ENCODE measurements at regions not wholly inside any gene's neighbourhood (a gene's known extent, or its start where the extent isn't known, plus 50 kb on each side); places are given as distances from the start of the nearest gene placed in this dataset.

DNA sequence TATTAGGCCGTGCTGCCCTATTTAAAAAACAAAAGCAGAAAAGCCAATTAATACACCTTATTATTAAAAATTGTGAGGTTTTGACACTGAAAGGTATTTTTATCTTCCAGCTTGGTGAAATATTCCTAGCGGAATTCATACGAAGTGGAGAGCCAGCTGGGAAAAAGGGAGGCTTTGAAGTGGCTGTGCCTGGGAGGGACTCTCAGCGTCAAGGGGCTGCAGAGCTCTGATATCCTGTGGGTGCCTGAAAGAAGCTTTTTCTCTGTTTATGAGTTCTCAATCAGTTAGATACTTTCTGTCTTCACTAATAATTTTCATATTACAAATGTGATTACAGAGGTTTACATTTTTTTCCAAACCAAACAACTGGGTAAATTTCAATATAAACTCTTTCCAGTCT, 140.2 kb upstream of the MIR17HG start:
- Mint-ChIP-seq H3K4me3 (no peak overlapping the region), H3K27me3 (ENCODE audit: low read depth in 3 of 3) (peaks cover 0 to 3% (median 0%) of the 10 kb centered on the region in 3 donors), H3K27ac (no peak overlapping the region), H3K9me3 (peaks cover 0 to 8% (median under 1%) of the 10 kb centered on the region in 6 donors), H3K36me3 (no peaks in the 10 kb centered on the region), H3K4me1 (peaks cover 0 to 3% of the 10 kb centered on the region in 2 donors)
- DNase-seq: no peak

DNA sequence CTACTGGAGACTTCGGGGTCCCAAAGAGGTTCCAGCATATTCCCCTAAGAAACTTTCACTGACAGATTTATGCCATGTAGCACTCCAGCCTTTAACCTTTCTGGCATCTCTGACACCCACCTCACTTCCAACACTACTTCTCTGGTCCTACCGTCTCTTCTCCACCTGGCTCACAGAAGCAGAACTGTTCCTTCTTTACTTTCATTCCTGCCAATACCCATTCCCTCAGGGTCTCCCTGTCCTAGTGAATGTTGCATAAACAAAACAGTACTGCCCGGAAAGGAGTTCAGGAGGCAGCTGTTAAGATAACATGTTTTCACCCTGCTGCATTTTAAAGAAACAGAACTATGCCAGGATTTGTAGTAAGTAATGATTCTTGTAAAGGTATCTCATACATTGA, 136.0 kb upstream of the MIR17HG start:
- Mint-ChIP-seq H3K4me3 (no peak overlapping the region), H3K27ac (no peak overlapping the region), H3K4me1 (peaks cover 0 to 5% of the 10 kb centered on the region in 2 donors), H3K27me3 (ENCODE audit: low read depth in 3 of 3) (peaks cover 0 to 11% (median 1%) of the 10 kb centered on the region in 3 donors), H3K9me3 (peaks cover 0 to 8% (median 2%) of the 10 kb centered on the region in 6 donors), H3K36me3 (no peaks in the 10 kb centered on the region)
- DNase-seq: no peak

DNA sequence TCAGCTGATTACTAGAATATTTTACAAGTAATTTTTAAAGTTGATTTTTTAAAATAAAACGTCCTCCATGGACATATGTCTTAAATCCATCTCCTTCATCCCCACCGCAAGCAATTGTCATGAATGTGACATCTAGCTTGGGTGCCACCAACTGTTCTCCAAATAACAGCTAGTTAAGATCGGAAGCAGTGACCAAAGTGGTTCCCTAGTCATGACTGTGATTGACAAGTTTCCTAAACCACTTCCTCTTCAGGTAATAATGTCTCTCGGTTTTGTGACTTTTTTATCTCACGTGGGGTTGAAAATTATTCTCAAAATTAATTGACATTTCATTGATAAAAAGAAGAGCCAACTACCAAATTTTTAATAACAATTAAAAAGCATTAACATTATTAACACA, 135.3 kb upstream of the MIR17HG start:
- DNase-seq: no peak
- no peak overlapping the region for H3K4me3 Mint-ChIP-seq
- H3K27me3 Mint-ChIP-seq (ENCODE audit: low read depth in 3 of 3): peaks cover 0 to 11% (median 1%) of the 10 kb centered on the region in 3 donors
- peaks cover 0 to 8% (median 2%) of the 10 kb centered on the region in 6 donors for H3K9me3 Mint-ChIP-seq
- H3K36me3 Mint-ChIP-seq: no peaks in the 10 kb centered on the region
- H3K4me1 Mint-ChIP-seq: peaks cover 0 to 5% of the 10 kb centered on the region in 2 donors
- no peak overlapping the region for H3K27ac Mint-ChIP-seq

DNA sequence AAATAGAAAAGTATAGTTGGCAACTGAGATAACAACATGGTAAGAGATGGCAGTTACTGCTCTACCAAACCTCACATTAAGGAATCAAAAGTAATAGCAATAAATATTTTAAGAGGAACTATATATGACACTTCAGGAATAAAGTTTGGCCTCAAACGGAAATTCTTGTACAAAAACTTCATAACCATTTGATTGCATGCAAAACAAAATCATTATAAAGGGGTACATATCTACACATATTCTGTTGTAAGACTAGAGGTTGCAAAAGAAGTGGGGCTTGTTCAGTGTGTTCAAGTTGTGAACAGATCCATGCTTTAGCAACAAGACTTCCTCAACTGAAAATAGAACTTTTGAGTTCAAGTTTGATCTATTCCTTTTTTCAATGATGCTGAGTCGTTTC, 133.5 kb upstream of the MIR17HG start:
- no peak for DNase-seq
- Mint-ChIP-seq H3K27ac (no peak overlapping the region), H3K9me3 (peaks cover 0 to 8% (median 2%) of the 10 kb centered on the region in 6 donors), H3K27me3 (ENCODE audit: low read depth in 3 of 3) (peaks cover 0 to 11% (median 1%) of the 10 kb centered on the region in 3 donors), H3K4me3 (no peak overlapping the region), H3K4me1 (peaks cover 0 to 5% of the 10 kb centered on the region in 2 donors), H3K36me3 (no peaks in the 10 kb centered on the region)

DNA sequence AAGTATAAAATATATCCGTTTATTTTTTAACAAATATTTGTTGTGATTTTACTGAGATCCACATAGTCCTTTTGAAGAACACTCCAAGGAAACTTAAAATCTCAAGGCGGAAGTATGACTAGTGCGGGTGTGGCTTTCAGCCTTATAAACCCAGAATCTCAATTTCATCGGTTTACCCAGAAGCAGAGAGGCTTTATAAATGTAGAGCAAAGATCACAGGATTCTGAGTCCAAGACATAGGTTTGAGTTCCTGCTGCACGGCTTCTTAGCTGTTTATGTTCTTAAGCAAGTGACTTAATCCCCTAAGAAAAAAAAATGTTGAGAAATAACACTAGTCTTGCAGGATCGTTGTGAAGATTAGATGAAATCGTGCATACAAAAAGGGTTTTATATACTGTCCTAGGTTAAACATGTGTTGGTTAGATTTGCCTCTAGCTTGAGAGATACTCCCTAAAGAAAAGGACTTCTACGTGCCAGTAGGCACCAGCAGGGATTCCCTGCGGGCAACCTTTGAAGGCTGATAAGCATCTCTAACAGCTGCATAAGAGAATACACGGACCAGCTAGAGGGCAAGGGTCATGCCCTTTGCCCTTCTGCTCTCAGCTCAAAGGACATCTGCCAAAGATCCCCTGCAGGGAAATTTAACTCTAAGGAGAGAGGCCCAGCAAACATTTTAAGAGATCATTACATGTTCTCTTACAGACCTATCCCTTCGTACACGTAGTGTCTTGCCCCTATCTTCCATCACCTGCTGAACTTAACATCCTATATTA, 130.4 kb upstream of the MIR17HG start:
- Mint-ChIP-seq H3K4me3 (no peak overlapping the region), H3K36me3 (no peaks in the 10 kb centered on the region), H3K27me3 (ENCODE audit: low read depth in 3 of 3) (peaks cover 0 to 8% (median 1%) of the 10 kb centered on the region in 3 donors), H3K9me3 (peaks cover 0 to 4% (median under 1%) of the 10 kb centered on the region in 6 donors), H3K27ac (no peak overlapping the region), H3K4me1 (peaks cover 0 to 4% of the 10 kb centered on the region in 2 donors)
- DNase-seq: no peak

DNA sequence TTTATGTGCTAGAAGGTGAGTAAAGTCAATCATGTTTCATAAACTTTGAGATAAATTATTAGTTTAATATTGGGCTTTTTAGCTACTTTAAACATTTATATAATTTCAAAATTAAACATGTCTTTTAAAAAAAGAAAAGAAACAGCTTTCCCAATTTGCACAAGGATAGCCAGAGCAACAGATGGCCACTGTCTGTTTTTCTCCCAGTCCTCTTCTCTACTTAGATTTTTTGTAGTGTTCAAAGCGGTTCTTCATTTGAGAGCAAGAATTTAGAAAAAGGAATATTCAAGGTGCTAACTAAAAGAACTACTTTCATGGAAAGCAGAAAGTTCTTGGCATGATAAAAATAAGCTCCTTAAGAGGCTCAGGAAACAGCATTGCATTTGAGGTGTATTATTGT, 128.3 kb upstream of the MIR17HG start:
- H3K9me3 Mint-ChIP-seq: peaks cover 0 to 6% (median under 1%) of the 10 kb centered on the region in 6 donors
- H3K27ac Mint-ChIP-seq: no peak overlapping the region
- peaks cover 0 to 6% (median 5%) of the 10 kb centered on the region in 3 donors for H3K27me3 Mint-ChIP-seq (ENCODE audit: low read depth in 3 of 3)
- H3K4me1 Mint-ChIP-seq: no peaks in the 10 kb centered on the region
- no peak overlapping the region for H3K4me3 Mint-ChIP-seq
- no peaks in the 10 kb centered on the region for H3K36me3 Mint-ChIP-seq
- DNase-seq: no peak

DNA sequence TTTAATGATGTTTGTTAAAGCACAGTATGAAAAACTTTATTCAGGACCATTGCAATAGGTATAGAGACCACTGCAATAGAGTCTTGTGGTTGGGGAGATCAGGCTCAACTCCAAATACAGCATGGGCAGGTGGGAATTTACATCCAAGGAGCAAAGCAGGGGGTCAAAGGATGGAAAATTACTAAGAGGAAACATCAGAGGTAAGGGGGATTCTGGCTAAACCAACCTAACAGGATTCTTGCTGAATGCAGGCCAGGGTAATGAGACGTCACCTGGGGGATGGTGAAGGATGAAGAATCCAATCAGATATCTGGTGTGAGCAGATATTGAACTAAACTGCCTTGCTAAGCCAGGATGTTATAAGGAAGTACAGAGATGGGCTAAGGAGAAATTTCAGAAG, 126.6 kb upstream of the MIR17HG start:
- no peak overlapping the region for H3K27ac Mint-ChIP-seq
- peaks cover 0 to 4% (median 3%) of the 10 kb centered on the region in 3 donors for H3K27me3 Mint-ChIP-seq (ENCODE audit: low read depth in 3 of 3)
- no peaks in the 10 kb centered on the region for H3K4me1 Mint-ChIP-seq
- no peak overlapping the region for H3K4me3 Mint-ChIP-seq
- DNase-seq: no peak
- no peaks in the 10 kb centered on the region for H3K36me3 Mint-ChIP-seq
- peaks cover 0 to 6% (median under 1%) of the 10 kb centered on the region in 6 donors for H3K9me3 Mint-ChIP-seq

DNA sequence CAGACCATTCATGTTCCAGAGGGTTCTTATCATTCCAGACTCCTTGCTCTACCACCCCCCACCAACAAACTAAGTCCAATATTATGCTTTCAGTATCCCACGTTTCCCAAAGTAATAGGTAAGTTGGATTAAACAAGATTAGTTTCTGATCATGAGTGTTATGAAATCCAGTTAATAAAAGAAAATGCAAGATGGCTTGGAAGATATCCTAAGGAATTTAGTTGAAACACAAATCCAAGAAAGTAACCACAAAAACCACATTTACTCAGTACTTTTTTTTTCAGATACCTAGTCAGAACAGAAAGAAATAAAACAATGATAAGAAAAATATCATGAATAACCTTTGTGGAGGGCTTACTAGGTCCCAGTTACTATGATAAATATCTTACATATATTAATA, 119.4 kb upstream of the MIR17HG start:
- no peak for DNase-seq
- no peaks in the 10 kb centered on the region for H3K4me1 Mint-ChIP-seq
- no peak overlapping the region for H3K27ac Mint-ChIP-seq
- peaks cover 0 to 4% (median 0%) of the 10 kb centered on the region in 6 donors for H3K9me3 Mint-ChIP-seq
- H3K36me3 Mint-ChIP-seq: no peaks in the 10 kb centered on the region
- no peak overlapping the region for H3K4me3 Mint-ChIP-seq
- peaks cover 0 to 5% (median 0%) of the 10 kb centered on the region in 3 donors for H3K27me3 Mint-ChIP-seq (ENCODE audit: low read depth in 3 of 3)

DNA sequence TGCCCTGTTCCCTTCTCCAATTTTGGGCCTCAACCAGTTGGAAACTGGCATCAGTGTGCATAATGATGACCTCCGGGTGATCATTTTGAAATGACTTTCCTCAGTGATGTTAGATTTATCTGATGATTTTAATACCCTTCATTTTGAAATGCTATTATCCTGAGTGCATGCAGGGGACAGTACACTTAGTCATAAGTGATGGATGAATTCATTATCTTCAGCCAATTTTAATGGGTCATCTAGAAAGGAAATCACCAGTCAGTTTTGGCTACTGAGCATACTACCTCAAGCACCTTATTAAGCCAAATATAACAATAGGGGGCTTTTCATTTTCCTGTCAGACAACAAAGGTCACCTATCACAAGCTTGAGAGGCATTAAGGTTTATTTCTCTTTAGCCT, 118.5 kb upstream of the MIR17HG start:
- no peak for DNase-seq
- peaks cover 0 to 5% (median 0%) of the 10 kb centered on the region in 3 donors for H3K27me3 Mint-ChIP-seq (ENCODE audit: low read depth in 3 of 3)
- no peak overlapping the region for H3K4me3 Mint-ChIP-seq
- H3K9me3 Mint-ChIP-seq: peaks cover 0 to 4% (median 0%) of the 10 kb centered on the region in 6 donors
- H3K27ac Mint-ChIP-seq: no peak overlapping the region
- H3K36me3 Mint-ChIP-seq: no peaks in the 10 kb centered on the region
- H3K4me1 Mint-ChIP-seq: no peaks in the 10 kb centered on the region

DNA sequence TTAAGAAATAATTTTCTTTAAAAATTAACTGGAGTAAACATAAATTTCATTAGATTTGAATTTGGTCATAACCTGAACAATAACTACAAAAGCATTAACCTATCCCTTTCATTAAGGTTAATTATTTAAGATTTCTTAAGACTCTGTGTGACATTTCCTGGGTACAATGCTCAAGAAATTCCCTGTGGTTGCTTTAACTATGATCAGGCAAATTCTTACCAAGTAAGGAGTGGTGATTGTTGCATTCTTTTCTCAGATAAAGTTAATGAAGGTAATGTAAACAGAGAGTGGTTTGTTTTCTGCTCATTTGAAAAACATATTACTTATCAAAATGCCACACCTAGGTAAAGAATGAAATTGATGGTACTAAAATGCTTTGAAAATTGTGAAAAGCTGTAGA, 114.8 kb upstream of the MIR17HG start:
- peaks cover 0 to 2% (median 0%) of the 10 kb centered on the region in 3 donors for H3K27me3 Mint-ChIP-seq (ENCODE audit: low read depth in 3 of 3)
- no peak overlapping the region for H3K27ac Mint-ChIP-seq
- no peak for DNase-seq
- H3K4me3 Mint-ChIP-seq: no peak overlapping the region
- H3K36me3 Mint-ChIP-seq: no peaks in the 10 kb centered on the region
- no peaks in the 10 kb centered on the region for H3K4me1 Mint-ChIP-seq
- no peaks in the 10 kb centered on the region for H3K9me3 Mint-ChIP-seq

DNA sequence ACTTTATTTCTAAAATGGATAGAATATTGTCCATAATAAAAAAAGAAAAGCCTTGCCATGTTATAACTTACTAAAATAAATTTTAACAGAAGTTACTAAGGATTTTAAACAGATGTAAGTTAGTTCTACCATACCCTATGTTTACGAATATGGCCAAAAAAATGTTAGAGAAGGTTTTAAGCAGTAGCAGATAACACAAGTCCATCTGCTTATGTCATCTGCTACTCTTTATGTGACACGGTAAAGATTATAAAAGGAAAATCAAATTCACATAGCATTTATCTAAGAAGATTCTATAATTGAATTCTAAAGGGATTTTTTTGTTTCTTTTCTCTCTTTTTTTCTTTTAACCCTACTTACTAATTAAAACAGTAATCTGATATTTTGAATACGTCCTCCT, 114.2 kb upstream of the MIR17HG start:
- Mint-ChIP-seq H3K4me1 (no peaks in the 10 kb centered on the region), H3K9me3 (no peaks in the 10 kb centered on the region), H3K4me3 (no peak overlapping the region)

DNA sequence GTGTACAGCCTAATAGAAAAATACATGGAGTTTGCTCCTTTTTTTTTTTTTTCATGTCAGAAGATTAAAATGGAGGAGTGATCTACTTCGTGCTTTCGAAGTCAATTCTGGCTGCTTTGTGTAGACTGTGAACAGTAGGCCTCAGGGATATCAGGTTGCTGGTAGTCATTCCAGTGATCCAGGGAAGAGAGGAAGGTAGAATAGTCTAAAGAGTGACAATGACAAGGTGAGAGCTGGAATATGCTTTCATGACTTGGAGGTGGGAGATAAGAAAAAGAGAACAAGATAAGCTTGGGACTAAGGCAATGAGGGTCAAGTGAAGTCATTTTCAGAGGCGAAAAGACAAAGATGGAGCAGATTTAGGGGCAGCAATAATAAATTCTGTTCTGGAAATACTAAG, 111.3 kb upstream of the MIR17HG start:
- no peak overlapping the region for H3K4me3 Mint-ChIP-seq
- peaks cover 0 to 2% (median 1%) of the 10 kb centered on the region in 3 donors for H3K27me3 Mint-ChIP-seq (ENCODE audit: low read depth in 3 of 3)
- DNase-seq: no peak
- no peaks in the 10 kb centered on the region for H3K4me1 Mint-ChIP-seq
- peaks cover 0 to 3% (median 0%) of the 10 kb centered on the region in 6 donors for H3K9me3 Mint-ChIP-seq
- no peak overlapping the region for H3K27ac Mint-ChIP-seq
- no peaks in the 10 kb centered on the region for H3K36me3 Mint-ChIP-seq

More for the DNA sequence above, 114.2 kb upstream of the MIR17HG start:
- no peak for DNase-seq
- H3K27ac Mint-ChIP-seq: no peak overlapping the region
- H3K27me3 Mint-ChIP-seq (ENCODE audit: low read depth in 3 of 3): peaks cover 0 to 2% (median 0%) of the 10 kb centered on the region in 3 donors
- no peaks in the 10 kb centered on the region for H3K36me3 Mint-ChIP-seq

DNA sequence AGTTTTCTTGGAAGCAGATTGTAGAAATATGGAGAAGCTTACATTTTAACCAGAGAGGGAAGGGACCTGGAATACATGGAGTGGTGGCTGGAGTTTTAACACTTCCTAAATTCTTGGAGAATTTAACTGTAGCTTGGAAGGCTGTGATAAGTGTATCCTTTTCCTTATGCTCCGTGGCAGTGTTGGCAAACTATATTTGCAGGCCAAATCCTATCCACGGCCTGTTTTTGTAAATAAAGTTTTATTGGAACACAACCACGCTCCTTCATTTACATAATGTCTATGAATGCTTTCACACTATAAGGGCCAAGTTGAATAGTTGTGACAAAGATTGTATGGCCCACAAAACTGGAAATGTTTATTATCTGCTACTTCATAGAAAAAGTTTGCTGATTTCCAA, 110.6 kb upstream of the MIR17HG start:
- Mint-ChIP-seq H3K4me3 (no peak overlapping the region), H3K4me1 (no peaks in the 10 kb centered on the region), H3K36me3 (no peaks in the 10 kb centered on the region), H3K9me3 (peaks cover 0 to 3% (median 0%) of the 10 kb centered on the region in 6 donors), H3K27ac (no peak overlapping the region), H3K27me3 (ENCODE audit: low read depth in 3 of 3) (peaks cover 0 to 4% (median 1%) of the 10 kb centered on the region in 3 donors)
- no peak for DNase-seq

DNA sequence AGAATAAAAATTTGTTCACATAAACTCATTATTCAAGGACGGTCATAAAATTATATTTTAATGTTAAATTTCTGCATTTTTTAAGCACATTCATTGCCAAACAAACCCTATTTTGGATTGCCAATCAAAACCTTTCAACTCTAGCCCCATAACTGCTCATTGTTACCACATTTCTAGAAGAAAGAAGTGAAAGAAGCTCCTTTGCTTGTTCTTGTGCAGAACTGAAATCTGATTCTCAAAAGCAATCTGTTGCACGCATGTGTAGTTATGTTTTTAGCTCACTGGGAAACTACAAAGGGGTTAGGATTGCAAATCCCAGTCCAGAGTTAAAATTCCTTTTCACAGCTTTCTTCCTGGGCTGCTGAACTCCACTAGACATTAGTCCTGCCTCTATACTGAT, 109.5 kb upstream of the MIR17HG start:
- Mint-ChIP-seq H3K36me3 (no peaks in the 10 kb centered on the region), H3K4me1 (no peaks in the 10 kb centered on the region), H3K27ac (no peak overlapping the region), H3K9me3 (peaks cover 0 to 5% (median 0%) of the 10 kb centered on the region in 6 donors), H3K27me3 (ENCODE audit: low read depth in 3 of 3) (peaks cover 0 to 4% (median 1%) of the 10 kb centered on the region in 3 donors), H3K4me3 (no peak overlapping the region)
- no peak for DNase-seq

All from immature natural killer cell (primary cell).